GM18951 (cell line): ENCODE measurements at regions not wholly inside any gene's neighbourhood (a gene's known extent, or its start where the extent isn't known, plus 50 kb on each side); places are given as distances from the start of the nearest gene placed in this dataset.
"Not testable (repeated sequence)": the region's sequence is repeated elsewhere in the genome, so short reads cannot be mapped to it uniquely, and the experiment has no call there.

Source experiments
- POLR2A ChIP-seq: IDR thresholded peaks from 4 replicates; pipeline ENCODE4 v1.6.1; 2011; ENCODE audit warnings: mild to moderate bottlenecking; ENCODE audit not compliant: insufficient read length, insufficient read depth; ENCODE audit errors: extremely low read depth
- in situ Hi-C: fragments of 300-500 bp; cut with MboI; formaldehyde crosslinking; loops from one replicate; pipeline ENCODE4 v1.12.0; 2022; ENCODE audit warnings: low sequenced_read_pairs, mixed read lengths, inconsistent platforms; ENCODE audit not compliant: unreplicated experiment

DNA sequence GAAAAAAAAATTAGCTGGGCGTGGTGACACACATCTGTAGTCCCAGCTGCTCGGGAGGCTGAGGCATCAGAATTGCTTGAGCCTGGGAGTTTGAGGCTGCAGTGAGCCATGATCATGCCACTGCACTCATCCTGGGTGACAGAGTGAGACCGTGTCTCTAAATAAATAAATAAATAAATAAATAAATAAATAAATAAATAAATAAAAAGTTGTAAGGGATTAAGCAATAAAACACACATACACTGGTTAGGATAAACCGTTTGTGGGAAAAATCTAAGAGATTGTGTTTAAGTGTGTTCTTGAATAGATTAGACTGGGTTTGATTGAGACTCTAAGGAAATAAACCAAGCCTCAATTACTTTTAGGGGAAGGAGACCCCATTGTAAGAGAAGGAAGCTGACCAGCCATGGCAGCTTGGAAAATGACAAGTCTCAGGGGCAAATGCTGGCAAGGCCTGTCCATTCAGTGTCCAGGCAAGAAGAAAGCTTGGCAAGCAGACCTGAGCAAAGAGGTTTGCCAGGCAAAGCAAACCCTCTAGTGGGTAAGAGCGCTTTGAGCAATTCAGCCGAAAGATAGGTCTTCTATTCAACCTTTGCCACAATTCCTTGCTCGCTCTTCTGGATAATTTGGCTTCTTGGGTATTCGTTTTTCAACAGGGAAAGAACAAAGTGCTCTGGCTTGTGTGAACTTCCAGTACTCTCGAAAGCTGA, 106.9 kb upstream of the SERBP1 start:
- in situ Hi-C loops, result no loop called here
- TF ChIP-seq POLR2A, result no peak

DNA sequence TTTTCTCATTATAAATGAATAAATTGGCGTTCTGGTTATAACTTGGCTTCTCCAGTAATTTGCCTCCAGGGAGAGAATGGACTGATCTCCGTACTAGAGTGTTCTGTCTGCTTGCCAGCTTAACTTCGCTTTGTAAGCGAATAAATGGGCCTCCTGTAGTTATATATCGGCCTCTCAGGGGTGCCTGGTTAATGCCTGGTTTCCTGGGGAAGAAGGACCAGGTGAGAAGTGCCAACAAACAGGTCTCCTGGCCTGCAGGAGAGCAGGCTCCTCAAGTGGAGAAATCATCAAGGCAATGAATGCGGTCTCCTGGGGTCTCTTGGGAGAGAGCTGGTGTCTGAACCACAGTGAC, 107.4 kb upstream of the SERBP1 start:
- no peak for TF ChIP-seq POLR2A
- in situ Hi-C loops, result no loop called here

DNA sequence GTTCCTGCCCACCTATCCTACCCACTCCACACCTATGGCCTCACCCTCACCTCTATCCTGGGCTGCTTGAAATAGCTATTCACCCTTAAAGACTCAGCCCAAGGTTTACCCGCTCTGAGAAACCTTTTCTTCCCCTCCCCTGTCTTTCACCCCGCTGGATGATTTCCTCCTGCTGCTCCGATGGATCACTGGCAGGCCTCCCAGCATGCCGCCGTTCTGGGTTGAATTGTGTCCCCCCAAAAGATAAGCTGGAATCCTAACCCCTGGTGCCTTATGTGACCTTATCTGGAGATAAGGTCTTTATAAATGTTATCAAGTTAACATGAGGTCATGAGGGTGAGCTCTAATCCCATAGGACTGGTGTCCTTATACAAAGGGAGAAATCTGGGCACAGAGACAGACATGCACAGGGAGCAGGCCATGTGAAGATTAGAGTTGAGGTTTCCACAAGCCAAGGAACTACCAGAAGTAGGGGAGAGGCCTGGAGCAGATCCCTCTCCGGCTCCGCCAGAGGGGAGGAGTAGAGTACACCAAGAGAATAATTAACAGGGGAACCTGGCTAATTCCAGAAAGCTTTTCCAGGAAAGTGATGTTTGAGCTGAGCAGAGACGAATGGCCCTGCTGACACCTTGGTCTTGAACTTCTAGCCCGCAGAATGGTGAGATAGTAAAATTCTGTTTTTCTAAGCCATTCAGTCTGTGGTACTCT, 110.0 kb upstream of the SERBP1 start:
- no peak for TF ChIP-seq POLR2A
- in situ Hi-C loops, result loop anchor here (10.0 kb wide), 1 partner anchor 225 kb away; no protein-coding TSS in a partner anchor

DNA sequence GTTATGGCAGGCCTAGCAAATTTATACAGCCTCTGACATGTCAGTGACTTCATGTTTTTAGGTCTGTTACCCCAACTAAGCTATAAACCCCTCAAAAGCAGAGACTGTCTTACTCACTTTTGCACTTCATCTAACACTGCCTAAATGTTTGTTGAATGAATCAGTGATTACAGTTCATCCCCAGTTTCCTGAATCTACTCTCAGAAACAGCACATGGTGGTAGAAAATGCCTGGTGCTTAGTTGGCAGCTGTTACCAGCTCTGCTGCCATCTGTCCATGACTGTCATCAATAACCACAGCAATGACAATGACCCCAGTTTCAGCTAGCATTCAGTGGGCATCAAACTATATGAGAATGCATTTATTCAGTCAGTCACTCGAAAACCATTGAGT, 110.5 kb upstream of the SERBP1 start:
- TF ChIP-seq POLR2A, result no peak
- in situ Hi-C loops, result loop anchor here (10.0 kb wide), 1 partner anchor 224 kb away; no protein-coding TSS in a partner anchor

DNA sequence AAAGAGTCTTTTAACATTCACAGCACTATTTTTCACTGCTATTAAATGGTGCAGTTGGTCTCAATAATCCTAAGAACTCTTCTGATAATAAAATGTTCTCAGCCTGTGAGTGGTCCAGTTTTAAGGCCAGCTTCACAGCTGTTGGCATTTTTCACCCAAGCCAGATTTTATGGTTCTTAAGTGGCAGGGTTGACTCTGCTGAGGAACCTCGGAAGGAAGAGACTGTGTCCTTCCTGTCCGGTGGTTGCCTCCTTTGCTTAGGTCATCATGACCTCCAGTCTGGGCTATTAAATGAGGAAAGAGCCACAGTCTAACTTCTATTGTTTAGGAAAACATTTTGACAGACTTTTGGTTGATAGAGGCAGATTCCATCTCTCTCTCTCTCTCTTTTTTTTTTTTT, 112.5 kb upstream of the SERBP1 start:
- in situ Hi-C loops, result loop anchor here (10.0 kb wide), 1 partner anchor 222 kb away; no protein-coding TSS in a partner anchor
- TF ChIP-seq POLR2A, result no peak

DNA sequence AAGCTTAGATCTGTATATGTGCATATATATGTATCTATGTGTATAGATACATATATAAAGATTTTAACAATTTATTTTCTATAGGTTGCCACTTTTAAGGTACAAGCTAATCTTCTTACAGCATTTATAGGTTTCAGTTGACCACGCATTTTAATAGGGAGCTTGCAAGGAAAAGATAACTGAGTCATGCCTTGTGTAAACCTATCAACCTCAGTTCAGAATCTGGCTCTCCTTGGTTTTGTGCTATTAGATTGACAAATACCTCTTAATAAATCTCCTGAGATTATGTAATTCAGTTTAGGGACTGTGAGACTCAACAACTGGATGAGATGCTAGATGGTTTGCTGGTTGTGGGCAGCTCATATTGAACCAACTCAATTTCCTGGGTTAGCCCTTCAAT, 114.7 kb upstream of the SERBP1 start:
- in situ Hi-C loops, result loop anchor here (10.0 kb wide), 1 partner anchor 220 kb away; no protein-coding TSS in a partner anchor
- TF ChIP-seq POLR2A, result no peak

DNA sequence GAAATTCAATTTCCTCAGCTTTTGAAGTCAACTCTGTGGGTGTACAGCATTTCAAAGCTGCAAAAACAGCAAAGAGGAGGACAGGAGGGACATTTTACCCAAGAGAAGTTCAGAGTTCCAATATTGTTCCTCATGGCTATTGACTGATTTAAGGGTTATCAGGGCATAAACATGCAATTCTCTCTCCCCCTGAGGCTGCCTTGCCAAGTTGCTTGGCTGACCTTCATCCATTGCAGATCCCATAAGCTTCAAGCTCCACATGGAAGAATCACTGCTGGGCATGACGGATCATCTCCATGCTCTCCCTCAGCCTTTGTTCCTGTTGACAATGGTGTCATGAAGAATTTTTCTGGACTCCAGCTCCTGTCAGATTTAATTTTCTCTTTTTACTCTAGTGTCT, 115.2 kb upstream of the SERBP1 start:
- in situ Hi-C loops, result loop anchor here (10.0 kb wide), 1 partner anchor 219 kb away; no protein-coding TSS in a partner anchor
- no peak for TF ChIP-seq POLR2A

DNA sequence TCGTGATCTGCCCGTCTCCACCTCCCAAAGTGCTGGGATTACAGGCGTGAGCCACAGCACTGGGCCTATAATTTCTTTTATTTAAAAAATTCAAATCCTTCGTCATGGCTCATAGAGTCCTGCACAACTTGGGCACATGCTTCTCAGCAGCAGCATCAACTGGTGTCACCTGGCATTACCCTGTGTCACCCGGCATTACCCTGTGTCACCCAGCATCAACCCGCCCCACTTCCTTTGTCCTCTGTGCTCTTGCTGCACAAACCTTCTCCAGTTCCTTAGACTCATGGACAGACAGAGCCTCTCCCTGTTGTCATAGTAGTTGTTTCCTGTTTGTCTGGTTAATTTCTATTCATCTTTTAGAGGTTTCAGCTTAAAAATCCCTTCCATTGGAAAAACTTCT, 121.2 kb upstream of the SERBP1 start:
- TF ChIP-seq POLR2A, result no peak
- in situ Hi-C loops, result no loop called here

DNA sequence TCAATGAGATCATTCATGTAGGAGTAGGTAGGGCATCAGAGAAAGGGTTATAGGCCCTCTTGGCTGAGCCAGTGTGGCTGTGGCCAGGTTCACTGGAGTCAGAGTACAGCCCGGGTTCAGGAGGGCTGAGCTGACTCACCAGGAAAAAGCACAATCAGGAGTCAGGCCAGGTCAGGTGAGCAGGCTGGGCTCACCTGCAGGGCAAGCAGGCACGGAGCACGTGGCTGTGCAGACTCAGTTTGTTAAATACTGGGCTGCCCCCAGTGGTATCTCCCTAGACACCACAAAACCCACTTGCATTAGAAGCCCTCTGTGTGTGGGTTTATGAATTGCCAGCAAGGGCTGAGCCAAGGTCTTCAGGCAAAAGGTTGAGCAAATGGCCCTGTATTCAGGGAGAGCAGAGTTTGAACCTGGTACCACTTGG, 122.1 kb upstream of the SERBP1 start:
- no peak for TF ChIP-seq POLR2A
- in situ Hi-C loops, result no loop called here

DNA sequence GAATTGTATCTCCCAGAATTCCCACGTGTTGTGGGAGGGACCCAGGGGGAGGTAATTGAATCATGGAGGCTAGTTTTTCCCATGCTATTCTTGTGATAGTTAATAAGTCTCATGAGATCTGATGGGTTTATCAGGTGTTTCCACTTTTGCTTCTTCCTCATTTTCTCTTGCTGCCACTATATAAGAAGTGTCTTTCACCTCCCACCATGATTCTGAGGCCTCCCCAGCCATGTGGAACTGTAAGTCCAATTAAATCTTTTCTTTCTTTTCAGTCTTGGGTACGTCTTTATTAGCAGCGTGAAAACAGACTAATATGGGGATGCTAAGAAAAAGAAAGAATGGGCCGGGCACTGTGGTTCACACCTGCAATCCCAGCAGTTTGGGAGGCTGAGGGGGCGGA, 124.0 kb upstream of the SERBP1 start:
- in situ Hi-C loops, result not testable (repeated sequence)

DNA sequence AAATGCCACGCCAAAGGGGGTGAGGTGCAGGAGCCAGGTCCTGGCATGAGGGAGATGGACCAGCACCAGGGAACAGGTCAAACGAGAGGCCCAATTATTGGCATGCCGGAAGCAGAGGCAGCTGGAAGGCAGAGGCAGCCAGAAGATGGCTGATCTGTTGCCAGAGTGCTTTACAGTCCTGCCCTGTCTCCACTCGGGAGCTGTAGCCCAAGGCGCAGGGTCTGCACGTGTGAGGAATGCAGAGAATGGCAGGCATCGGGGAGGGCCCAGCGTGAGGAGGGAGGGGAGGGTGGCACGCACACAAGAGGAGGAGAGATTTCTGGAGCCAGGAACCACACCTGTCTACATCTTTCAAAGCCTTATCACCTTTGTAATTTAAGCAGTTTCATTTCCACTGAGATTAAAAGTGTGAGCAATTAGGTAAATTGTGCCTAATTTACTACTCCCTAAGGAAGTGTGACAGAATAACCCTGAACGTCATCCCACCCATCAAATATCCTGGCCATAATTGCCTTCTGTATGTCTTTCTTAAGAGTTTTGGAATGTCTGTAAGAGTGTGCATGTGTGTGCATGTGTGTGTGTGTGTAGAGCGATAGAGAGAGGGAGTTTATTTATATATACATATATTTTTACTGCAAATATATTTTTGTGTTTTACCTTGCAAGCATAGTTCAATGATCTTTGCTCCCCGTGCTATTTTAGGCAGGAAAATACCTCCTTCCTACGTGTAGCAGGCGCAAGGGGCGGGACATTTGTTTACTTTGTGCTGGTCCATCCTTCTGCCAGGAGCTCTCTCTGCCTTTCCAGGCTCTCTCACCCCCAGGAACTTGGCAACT, 125.5 kb upstream of the SERBP1 start:
- no peak for TF ChIP-seq POLR2A
- in situ Hi-C loops, result no loop called here

DNA sequence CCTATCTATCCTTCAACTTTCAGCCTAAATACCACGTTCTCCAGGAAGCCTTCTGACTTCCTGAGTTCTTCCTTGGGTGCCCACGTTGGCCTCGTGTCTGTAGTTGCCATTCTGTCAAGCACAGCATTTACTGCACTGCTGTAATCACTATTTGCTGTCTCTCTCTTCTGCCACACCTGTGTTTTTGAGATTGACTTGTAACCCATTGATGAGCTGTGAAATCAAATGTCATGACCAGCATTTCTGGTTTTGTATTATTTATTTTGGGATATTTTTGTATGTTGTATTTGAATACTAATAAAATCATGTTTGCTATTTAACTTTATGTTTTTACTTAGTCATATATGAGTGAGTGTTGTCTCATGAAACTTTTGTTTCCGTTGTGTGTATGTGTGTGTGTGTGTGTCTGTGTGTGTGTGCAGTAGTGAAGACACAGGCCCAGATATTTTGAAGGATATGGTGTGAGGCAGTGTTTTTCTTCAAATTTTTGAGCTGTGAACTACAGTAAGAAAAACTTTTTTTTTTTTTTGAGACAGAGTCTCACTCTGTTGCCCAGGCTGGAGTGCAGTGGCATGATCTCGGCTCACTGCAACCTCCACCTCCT, 126.2 kb upstream of the SERBP1 start:
- no peak for TF ChIP-seq POLR2A
- in situ Hi-C loops, result no loop called here
